G401.6 (cell line): ENCODE measurements at regions not wholly inside any gene's neighbourhood (a gene's known extent, or its start where the extent isn't known, plus 50 kb on each side); places are given as distances from the start of the nearest gene placed in this dataset.

ENCODE experiments used
- FAIRE-seq: peaks from 2 replicates; lab custom pipeline; 2012; peaks lifted over from hg19 to GRCh38; lab: Jason Lieb, UNC

- no peak for FAIRE-seq
These were observed 642.3 kb downstream of the TBL1XR1 start for GRCh38 chr3:176554791-176555654.

GRCh38 chr3:176554264-176554663 lies 643.0 kb downstream of the TBL1XR1 start:
- no peak for FAIRE-seq

GRCh38 chr3:176526942-176527341 lies 670.3 kb downstream of the TBL1XR1 start:
- no peak for FAIRE-seq

DNA sequence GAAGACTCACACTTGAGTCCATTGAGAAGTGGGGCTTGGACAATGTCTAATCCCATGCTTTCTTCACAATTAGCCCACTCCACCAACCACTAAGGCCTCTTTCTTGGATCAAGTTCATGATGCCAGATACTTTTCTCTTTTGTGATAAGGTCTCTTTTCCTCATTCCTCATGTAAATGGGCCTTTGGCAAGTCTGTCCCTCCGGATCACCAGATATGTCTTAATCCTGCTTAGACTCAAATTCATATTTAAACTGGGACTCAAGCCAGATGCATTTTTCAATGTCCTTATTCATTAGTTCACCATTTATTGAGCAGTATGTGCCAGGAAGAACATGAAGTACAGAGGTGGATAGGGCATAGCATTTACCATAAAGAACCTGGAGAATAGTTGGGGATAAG lies 671.1 kb downstream of the TBL1XR1 start:
- no peak for FAIRE-seq

DNA sequence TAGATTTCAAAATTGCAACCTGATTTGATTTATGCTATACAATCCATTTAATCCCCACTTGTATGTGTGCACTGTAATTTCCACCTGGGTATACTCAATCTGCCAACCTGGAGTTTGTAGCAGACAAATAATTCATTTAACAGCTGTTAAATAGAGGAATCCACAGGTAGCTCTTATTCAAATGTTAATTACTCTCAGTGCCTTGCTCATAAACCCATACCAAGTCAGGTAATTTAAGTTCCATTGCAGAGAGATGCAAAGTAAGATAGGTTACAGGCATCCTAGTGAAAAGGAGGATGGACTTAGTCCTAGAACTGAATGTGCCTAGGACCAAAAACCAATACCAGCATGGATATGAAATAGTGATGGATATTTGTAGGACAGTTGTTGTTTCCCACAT lies 674.2 kb downstream of the TBL1XR1 start:
- no peak for FAIRE-seq

- FAIRE-seq, result no peak
These were observed 674.8 kb downstream of the TBL1XR1 start for GRCh38 chr3:176522436-176522835.

GRCh38 chr3:176521531-176522175 lies 675.6 kb downstream of the TBL1XR1 start:
- FAIRE-seq, result no peak

GRCh38 chr3:176514297-176514696 lies 683.0 kb downstream of the TBL1XR1 start:
- FAIRE-seq, result no peak

- FAIRE-seq, result no peak
These were observed 683.7 kb downstream of the TBL1XR1 start for GRCh38 chr3:176513604-176514003.

- FAIRE-seq, result no peak
These were observed 685.2 kb downstream of the TBL1XR1 start for GRCh38 chr3:176512037-176512436.

DNA sequence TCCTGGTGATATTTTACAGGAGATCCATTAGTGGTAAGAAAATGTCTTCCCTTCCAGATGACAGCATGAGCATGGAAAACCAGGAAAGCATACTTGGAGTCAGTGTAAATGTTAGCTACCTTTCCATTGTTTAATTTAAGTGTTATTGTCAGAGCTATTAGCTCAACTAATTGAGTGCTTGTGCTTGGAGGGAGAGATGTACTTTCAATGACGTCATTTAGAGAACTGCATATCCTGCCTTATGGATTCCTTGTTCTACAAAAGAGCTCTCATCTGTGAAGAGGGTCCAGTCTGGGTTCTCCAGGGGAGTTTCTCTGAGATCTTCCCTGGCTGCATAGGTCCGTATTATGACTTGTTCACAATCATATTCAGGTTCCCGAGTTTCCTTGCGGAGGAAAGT lies 687.2 kb downstream of the TBL1XR1 start:
- FAIRE-seq, result no peak

GRCh38 chr3:176505878-176506621 lies 691.2 kb downstream of the TBL1XR1 start:
- FAIRE-seq, result no peak

- no peak for FAIRE-seq
These were observed 706.2 kb downstream of the TBL1XR1 start for GRCh38 chr3:176491084-176491483.

GRCh38 chr3:176490357-176490756 lies 706.9 kb downstream of the TBL1XR1 start:
- FAIRE-seq, result no peak

DNA sequence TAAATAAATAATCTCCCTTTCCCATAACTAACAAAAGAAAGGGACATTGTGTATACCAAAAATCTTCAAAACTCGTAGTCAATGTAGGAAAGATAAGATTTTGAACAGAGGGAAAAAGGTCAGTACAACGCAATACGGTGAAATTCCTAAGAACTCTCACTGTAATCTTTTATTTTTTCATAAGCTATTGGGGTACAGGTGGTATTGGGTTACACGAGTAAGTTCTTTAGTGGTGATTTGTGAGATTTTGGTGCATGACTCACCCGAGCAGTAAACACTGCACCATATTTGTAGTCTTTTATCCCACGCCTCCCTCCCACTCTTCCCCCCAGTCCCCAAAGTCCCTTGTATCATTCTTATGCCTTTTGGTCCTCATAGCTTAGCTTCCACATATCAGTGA lies 718.0 kb downstream of the TBL1XR1 start:
- no peak for FAIRE-seq

DNA sequence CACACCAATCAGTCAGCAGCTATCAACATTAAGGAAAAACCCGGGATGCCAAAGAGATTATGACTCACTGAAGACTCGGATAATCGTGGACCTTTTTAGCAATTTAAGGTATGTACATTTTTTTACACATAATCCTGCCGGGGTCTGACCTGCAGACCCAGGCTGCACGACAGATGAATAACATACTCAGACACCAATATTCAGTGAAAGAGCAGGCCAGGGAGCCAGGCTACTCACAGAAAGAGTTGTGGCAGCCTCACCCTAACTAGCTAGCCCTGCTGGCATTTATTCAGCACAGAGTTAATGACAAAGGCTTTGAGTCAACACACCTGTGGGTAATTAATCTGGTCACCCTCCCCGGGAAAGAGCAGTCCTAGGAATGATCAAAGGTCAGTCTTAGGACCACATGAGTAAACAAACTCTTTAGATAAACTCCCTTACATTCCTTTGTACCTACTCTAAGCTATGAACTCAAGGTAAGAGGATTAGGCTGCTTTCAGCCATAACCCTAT lies 727.5 kb downstream of the TBL1XR1 start:
- peak; percentile 95 for FAIRE-seq

DNA sequence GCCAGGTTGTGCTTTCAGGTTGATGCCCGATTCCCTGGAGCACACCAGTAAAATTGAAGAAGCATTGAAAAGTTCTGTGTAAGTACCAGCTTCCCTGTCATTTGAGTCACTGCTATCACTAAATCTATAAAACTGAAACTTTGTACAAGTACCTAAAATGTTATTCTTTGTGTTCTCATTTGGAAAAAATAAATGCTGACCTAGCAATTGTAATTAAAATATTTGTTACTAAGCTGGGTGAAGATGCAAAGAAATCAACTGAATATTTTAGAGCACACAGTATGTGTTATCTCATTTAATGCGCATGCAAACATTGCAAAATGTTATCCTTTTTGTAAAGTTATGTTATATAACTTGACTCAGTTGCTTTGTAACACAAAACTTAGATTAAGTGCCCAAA lies 733.7 kb downstream of the TBL1XR1 start:
- no peak for FAIRE-seq

DNA sequence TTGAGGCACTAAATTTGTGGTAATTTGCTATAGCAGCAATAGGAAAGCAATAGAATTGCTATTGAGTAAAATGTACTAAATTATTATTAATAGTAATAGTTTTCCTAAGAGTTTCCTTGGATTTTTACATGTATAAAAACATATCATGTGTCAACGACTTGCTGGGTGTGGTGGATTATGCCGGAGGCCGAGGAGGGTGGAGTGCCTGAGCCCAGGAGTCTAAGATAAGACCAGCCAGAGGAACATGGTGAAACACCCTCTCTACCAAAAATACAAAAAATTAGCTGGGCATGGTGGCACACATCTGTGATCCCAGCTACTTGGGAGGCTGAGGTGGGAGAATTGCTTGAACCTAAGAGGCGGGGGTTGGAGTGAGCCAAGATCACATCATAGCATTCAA lies 749.9 kb downstream of the TBL1XR1 start:
- FAIRE-seq, result no peak

- FAIRE-seq, result no peak
These were observed 755.0 kb downstream of the TBL1XR1 start for GRCh38 chr3:176442326-176442725.

DNA sequence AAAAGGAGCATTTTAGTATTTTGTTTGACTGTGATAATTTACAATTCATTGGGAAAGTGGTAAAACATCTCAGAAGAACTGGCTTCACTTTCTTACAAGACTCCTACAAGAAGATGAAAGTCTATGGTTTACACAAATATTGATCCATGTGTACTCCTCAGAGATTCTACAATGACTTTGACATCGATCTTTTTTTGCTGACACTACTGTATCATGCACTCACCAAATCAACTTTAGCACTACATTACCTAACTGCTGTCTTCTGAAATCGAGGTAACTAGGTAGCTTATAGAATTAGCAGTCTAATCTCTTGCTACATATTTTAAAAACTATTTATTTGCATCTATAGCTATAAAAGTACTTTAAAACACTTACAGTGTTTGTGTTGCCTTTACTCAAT lies 757.6 kb downstream of the TBL1XR1 start:
- no peak for FAIRE-seq

- FAIRE-seq, result no peak
These were observed 765.3 kb downstream of the TBL1XR1 start for GRCh38 chr3:176431991-176432390.

GRCh38 chr3:176431038-176431418 lies 766.3 kb downstream of the TBL1XR1 start:
- FAIRE-seq, result no peak
